KMS-11 (cell line): ENCODE measurements at regions not wholly inside any gene's neighbourhood (a gene's known extent, or its start where the extent isn't known, plus 50 kb on each side); places are given as distances from the start of the nearest gene placed in this dataset.

ENCODE experiments used
- H2AFZ ChIP-seq: fragments of 200-600 bp; sonication (generic); 2 replicates; pipeline ENCODE4 v1.6.1; 2016; ENCODE audit warnings: antibody characterized with exemption, mixed run types, low read depth
- H3K27ac ChIP-seq: fragments of 200-600 bp; sonication (generic); 2 replicates; pipeline ENCODE4 v1.6.1; 2016; ENCODE audit warnings: mild to moderate bottlenecking, mixed run types
- H3K27me3 ChIP-seq: fragments of 200-600 bp; sonication (generic); 2 replicates; pipeline ENCODE4 v1.6.1; 2017; ENCODE audit warnings: mild to moderate bottlenecking, low read depth, mixed run types, moderate library complexity; ENCODE audit not compliant: insufficient read depth
- H3K36me3 ChIP-seq: fragments of 200-600 bp; sonication (generic); 2 replicates; pipeline ENCODE4 v1.6.1; 2017; ENCODE audit warnings: mild to moderate bottlenecking, mixed run types; ENCODE audit not compliant: insufficient read depth
- H3K4me1 ChIP-seq: fragments of 200-600 bp; sonication (generic); 2 replicates; pipeline ENCODE4 v1.6.1; 2016; ENCODE audit warnings: mild to moderate bottlenecking, low read depth, mixed run types; ENCODE audit not compliant: poor library complexity, severe bottlenecking
- H3K4me2 ChIP-seq: fragments of 200-600 bp; sonication (generic); 2 replicates; pipeline ENCODE4 v1.7.0; 2016; ENCODE audit warnings: mild to moderate bottlenecking, mixed run types
- H3K4me3 ChIP-seq: fragments of 200-600 bp; sonication (generic); IDR thresholded peaks from 2 replicates; pipeline ENCODE4 v1.6.1; 2017; ENCODE audit warnings: low read depth, low read length, mixed read lengths; ENCODE audit not compliant: insufficient read depth
- H3K79me2 ChIP-seq: fragments of 200-600 bp; sonication (generic); 2 replicates; pipeline ENCODE4 v1.6.1; 2016; ENCODE audit warnings: low read depth, mixed run types; ENCODE audit not compliant: insufficient read depth
- H3K9ac ChIP-seq: fragments of 200-600 bp; sonication (generic); 2 replicates; pipeline ENCODE4 v1.6.1; 2016; ENCODE audit warnings: mild to moderate bottlenecking, mixed run types
- H4K20me1 ChIP-seq: fragments of 200-600 bp; sonication (generic); 2 replicates; pipeline ENCODE4 v1.6.1; 2016; ENCODE audit warnings: mild to moderate bottlenecking, mixed run types; ENCODE audit not compliant: insufficient read depth
- CTCF ChIP-seq: fragments of 200-600 bp; sonication (generic); conservative IDR thresholded peaks from 2 replicates; pipeline ENCODE4 v1.6.1; 2017; ENCODE audit warnings: low read depth, mild to moderate bottlenecking, antibody characterized with exemption, low read length, moderate library complexity, mixed read lengths

GRCh38 chr1:188122646-188123045 is 1293.9 kb downstream of the PLA2G4A start:
- no peaks in the 10 kb centered on the region for H3K36me3 ChIP-seq
- H3K9ac ChIP-seq: no peak overlapping the region
- no peak overlapping the region for H3K4me3 ChIP-seq
- H3K27ac ChIP-seq: no peak overlapping the region
- H2AFZ ChIP-seq: no peak overlapping the region
- H4K20me1 ChIP-seq: no peaks in the 10 kb centered on the region
- no peaks in the 10 kb centered on the region for H3K79me2 ChIP-seq
- H3K27me3 ChIP-seq: no peaks in the 10 kb centered on the region
- no peak overlapping the region for H3K4me2 ChIP-seq
- H3K4me1 ChIP-seq: no peaks in the 10 kb centered on the region
- TF ChIP-seq CTCF: no peak

- Histone ChIP-seq H3K4me3 (no peak overlapping the region), H3K9ac (no peak overlapping the region), H3K4me1 (peaks cover 20% of the 10 kb centered on the region), H3K79me2 (no peaks in the 10 kb centered on the region), H4K20me1 (no peaks in the 10 kb centered on the region), H2AFZ (no peak overlapping the region), H3K4me2 (no peak overlapping the region), H3K36me3 (no peaks in the 10 kb centered on the region), H3K27me3 (no peaks in the 10 kb centered on the region), H3K27ac (no peak overlapping the region)
- no peak for TF ChIP-seq CTCF
These were observed 1298.8 kb downstream of the PLA2G4A start for GRCh38 chr1:188127507-188127906.

GRCh38 chr1:188128761-188129160 is 1300.0 kb downstream of the PLA2G4A start:
- H3K4me2 ChIP-seq: no peak overlapping the region
- no peak overlapping the region for H3K27ac ChIP-seq
- no peak overlapping the region for H3K4me3 ChIP-seq
- no peak overlapping the region for H2AFZ ChIP-seq
- no peaks in the 10 kb centered on the region for H3K36me3 ChIP-seq
- TF ChIP-seq CTCF: no peak
- no peak overlapping the region for H3K9ac ChIP-seq
- H3K4me1 ChIP-seq: peaks cover 20% of the 10 kb centered on the region
- H3K27me3 ChIP-seq: no peaks in the 10 kb centered on the region
- H3K79me2 ChIP-seq: no peaks in the 10 kb centered on the region
- H4K20me1 ChIP-seq: no peaks in the 10 kb centered on the region

- H3K4me2 ChIP-seq: peak overlapping the region; percentile 47
- H4K20me1 ChIP-seq: no peaks in the 10 kb centered on the region
- H3K79me2 ChIP-seq: no peaks in the 10 kb centered on the region
- peaks cover 20% of the 10 kb centered on the region for H3K4me1 ChIP-seq
- TF ChIP-seq CTCF: no peak
- no peaks in the 10 kb centered on the region for H3K36me3 ChIP-seq
- H2AFZ ChIP-seq: peak overlapping the region; percentile 33
- no peaks in the 10 kb centered on the region for H3K27me3 ChIP-seq
- no peak overlapping the region for H3K4me3 ChIP-seq
- H3K27ac ChIP-seq: peak overlapping the region; percentile 23; the same call in 1 of the 2 replicates
- no peak overlapping the region for H3K9ac ChIP-seq
These were observed 1301.4 kb downstream of the PLA2G4A start for GRCh38 chr1:188129856-188130838.
